Liver (tissue), 3 donors: ENCODE measurements at regions not wholly inside any gene's neighbourhood (a gene's known extent, or its start where the extent isn't known, plus 50 kb on each side); places are given as distances from the start of the nearest gene placed in this dataset.

Experiments
- ATF3 ChIP-seq: IDR thresholded peaks from 2 replicates; pipeline ENCODE4 v1.6.1; 2016; ENCODE audit warnings: antibody characterized with exemption
- CTCF ChIP-seq: fragments of 150-350 bp; IDR thresholded peaks from 2 replicates; pipeline ENCODE4 v1.5.1; 2017; ENCODE audit warnings: improper control_type of control experiment, low read depth, low read length; ENCODE audit not compliant: missing input control
- EGR1 ChIP-seq, 2 donors: IDR thresholded peaks; 2 replicates each; pipeline ENCODE4 v1.6.1; 2016 to 2018; ENCODE audit warnings: antibody characterized with exemption in 2 of 2, low read depth in 2 of 2
- FOXA1 ChIP-seq: IDR thresholded peaks from 2 replicates; pipeline ENCODE4 v1.6.1; 2016; ENCODE audit warnings: antibody characterized with exemption
- GABPA ChIP-seq, 2 donors: IDR thresholded peaks in 1 of 2; conservative IDR thresholded peaks in 1 of 2; 2 replicates each; pipeline ENCODE4 v1.6.1; 2016; ENCODE audit warnings: antibody characterized with exemption in 2 of 2, mild to moderate bottlenecking in 1 of 2, moderate library complexity in 1 of 2
- JUND ChIP-seq, 2 donors: IDR thresholded peaks; 2 replicates each; pipeline ENCODE4 v1.6.1; 2016; ENCODE audit warnings: antibody characterized with exemption in 2 of 2
- MAX ChIP-seq: IDR thresholded peaks from 2 replicates; pipeline ENCODE4 v1.6.1; 2016; ENCODE audit warnings: antibody characterized with exemption
- RAD21 ChIP-seq, 2 donors: IDR thresholded peaks; 2 replicates each; pipeline ENCODE4 v1.6.1; 2016; ENCODE audit warnings: antibody characterized with exemption in 2 of 2, mild to moderate bottlenecking in 2 of 2
- REST ChIP-seq: IDR thresholded peaks from 2 replicates; pipeline ENCODE4 v1.6.1; 2016; ENCODE audit warnings: antibody characterized with exemption, mild to moderate bottlenecking
- RXRA ChIP-seq, 2 donors: IDR thresholded peaks; 2 replicates each; pipeline ENCODE4 v1.6.1; 2017 to 2018; ENCODE audit warnings: antibody characterized with exemption in 2 of 2, mild to moderate bottlenecking in 1 of 2
- TAF1 ChIP-seq: conservative IDR thresholded peaks from 2 replicates; pipeline ENCODE4 v1.6.1; 2016; ENCODE audit warnings: antibody characterized with exemption, mild to moderate bottlenecking
- YY1 ChIP-seq: IDR thresholded peaks from 2 replicates; pipeline ENCODE4 v1.6.1; 2016; ENCODE audit warnings: antibody characterized with exemption, mild to moderate bottlenecking
- ZBTB33 ChIP-seq: IDR thresholded peaks from 2 replicates; pipeline ENCODE4 v1.6.1; 2016; ENCODE audit warnings: antibody characterized with exemption
- donor health status: healthy.
- donor health status: healthy.

- TF ChIP-seq GABPA (IDR thresholded peaks at IDR 0.05 in 1 of 2, conservative IDR thresholded peaks at IDR 0.05 in 1 of 2) (no peak), ZBTB33 (no peak), CTCF (no peak), REST (no peak), TAF1 (no peak), MAX (no peak), EGR1 (IDR thresholded peaks at IDR 0.05; ENCODE audit: low read depth in 2 of 2) (no peak), ATF3 (no peak), FOXA1 (no peak), YY1 (no peak), RXRA (IDR thresholded peaks at IDR 0.05) (no peak), JUND (IDR thresholded peaks at IDR 0.05) (no peak), RAD21 (IDR thresholded peaks at IDR 0.05) (no peak)
Measured at GRCh38 chr13:74871369-74872070, 610.4 kb downstream of the TBC1D4 start.
